GM10248 (cell line): ENCODE measurements at regions not wholly inside any gene's neighbourhood (a gene's known extent, or its start where the extent isn't known, plus 50 kb on each side); places are given as distances from the start of the nearest gene placed in this dataset.

Experiments
- CTCF ChIA-PET: fragments of 300-600 bp; sonication (Branson Sonifier 250); formaldehyde crosslinking; extraction: SDS; loops from one replicate; lab custom pipeline; 2021; ENCODE audit warnings: antibody characterized with exemption; lab: Yijun Ruan, JAX
- POLR2A ChIA-PET: fragments of 350-650 bp; sonication (Branson Sonifier 250); formaldehyde crosslinking; extraction: SDS; loops from one replicate; lab custom pipeline; 2020; ENCODE audit warnings: antibody characterized with exemption; lab: Yijun Ruan, JAX
- DNase-seq: peaks from one replicate; pipeline ENCODE4 v3.0.0; 2012; ENCODE audit errors: extremely low spot score
- CTCF ChIP-seq: IDR thresholded peaks from 2 replicates; pipeline ENCODE4 v1.5.1; 2012; ENCODE audit warnings: mild to moderate bottlenecking, low read depth; ENCODE audit errors: extremely low read depth, missing control alignments, control extremely low read depth

GRCh38 chr1:234760303-234760723 is 150.3 kb upstream of the IRF2BP2 start:
- ChIA-PET CTCF (interaction anchor here (1.2 kb wide), 1 partner anchor 11 kb away, joined by 4 read pairs; no protein-coding TSS in a partner anchor), POLR2A (interaction anchor here (0.6 kb wide), 1 partner anchor 10 kb away, joined by 5 read pairs; no protein-coding TSS in a partner anchor)
- DNase-seq = no peak
- no peak for TF ChIP-seq CTCF

- ChIA-PET POLR2A (interaction anchor here (0.6 kb wide), 1 partner anchor 10 kb away, joined by 5 read pairs; no protein-coding TSS in a partner anchor), CTCF (interaction anchor here (1.1 to 1.2 kb wide), 2 partner anchors 12 to 43 kb away, joined by 3 to 4 read pairs; no protein-coding TSS in a partner anchor)
- TF ChIP-seq CTCF = no peak
- DNase-seq = no peak
Measured at GRCh38 chr1:234759888-234760287, 149.9 kb upstream of the IRF2BP2 start.

- peak; percentile 32 for DNase-seq
- no peak for TF ChIP-seq CTCF
- POLR2A ChIA-PET = no interaction called here
- CTCF ChIA-PET = interaction anchor here (1.1 kb wide), 1 partner anchor 42 kb away, joined by 3 read pairs; no protein-coding TSS in a partner anchor
Measured at GRCh38 chr1:234758851-234759250, 148.9 kb upstream of the IRF2BP2 start.

- DNase-seq = no peak
- ChIA-PET POLR2A (no interaction called here), CTCF (interaction anchor here (0.6 to 4.6 kb wide), 3 partner anchors 12 to 140 kb away, joined by 3 to 24 read pairs (median 3); no protein-coding TSS in a partner anchor)
- no peak for TF ChIP-seq CTCF
Measured at GRCh38 chr1:234756857-234757256, 146.9 kb upstream of the IRF2BP2 start.

GRCh38 chr1:234756066-234756774 is 146.2 kb upstream of the IRF2BP2 start:
- POLR2A ChIA-PET = no interaction called here
- TF ChIP-seq CTCF = no peak
- no peak for DNase-seq
- CTCF ChIA-PET = interaction anchor here (0.6 to 4.6 kb wide), 3 partner anchors 11 to 139 kb away, joined by 3 to 24 read pairs (median 3); no protein-coding TSS in a partner anchor

GRCh38 chr1:234755449-234755863 is 145.5 kb upstream of the IRF2BP2 start:
- POLR2A ChIA-PET = no interaction called here
- TF ChIP-seq CTCF = no peak
- CTCF ChIA-PET = interaction anchor here (0.7 to 4.6 kb wide), 8 partner anchors 11 to 32 kb away, joined by 3 to 24 read pairs (median 4); no protein-coding TSS in a partner anchor
- DNase-seq = no peak
